NCI-H146 treated with DMSO at 0.1 percent for 48 hours (cell line): ENCODE measurements at regions not wholly inside any gene's neighbourhood (a gene's known extent, or its start where the extent isn't known, plus 50 kb on each side); places are given as distances from the start of the nearest gene placed in this dataset.

ENCODE experiments used
- DNase-seq: peaks from one replicate; lab custom pipeline; 2025; ENCODE audit not compliant: unreplicated experiment; lab: John Stamatoyannopoulos, UW

- DNase-seq: no peak
These were observed 151.0 kb upstream of the CITED2 start for GRCh38 chr6:139525415-139525814.

- DNase-seq: no peak
These were observed 149.5 kb upstream of the CITED2 start for GRCh38 chr6:139523986-139524385.

- no peak for DNase-seq
These were observed 148.2 kb upstream of the CITED2 start for GRCh38 chr6:139522511-139523220.

- no peak for DNase-seq
These were observed 146.9 kb upstream of the CITED2 start for GRCh38 chr6:139521338-139521737.

- DNase-seq: no peak
These were observed 145.9 kb upstream of the CITED2 start for GRCh38 chr6:139520321-139520768.

- no peak for DNase-seq
These were observed 145.2 kb upstream of the CITED2 start for GRCh38 chr6:139519571-139520031.

GRCh38 chr6:139519097-139519496, 144.6 kb upstream of the CITED2 start:
- no peak for DNase-seq

GRCh38 chr6:139518556-139519091, 144.2 kb upstream of the CITED2 start:
- DNase-seq: no peak

- DNase-seq: peak; percentile 30
These were observed 143.6 kb upstream of the CITED2 start for GRCh38 chr6:139517998-139518555.

- no peak for DNase-seq
These were observed 141.1 kb upstream of the CITED2 start for GRCh38 chr6:139515511-139515910.

- DNase-seq: no peak
These were observed 140.4 kb upstream of the CITED2 start for GRCh38 chr6:139514819-139515218.

- no peak for DNase-seq
These were observed 135.8 kb upstream of the CITED2 start for GRCh38 chr6:139510040-139510790.

GRCh38 chr6:139509167-139509566, 134.7 kb upstream of the CITED2 start:
- DNase-seq: no peak

- no peak for DNase-seq
These were observed 134.1 kb upstream of the CITED2 start for GRCh38 chr6:139508576-139508975.

GRCh38 chr6:139508023-139508422, 133.6 kb upstream of the CITED2 start:
- no peak for DNase-seq

GRCh38 chr6:139500977-139501376, 126.5 kb upstream of the CITED2 start:
- no peak for DNase-seq

GRCh38 chr6:139498715-139499114, 124.3 kb upstream of the CITED2 start:
- DNase-seq: no peak

- DNase-seq: no peak
These were observed 123.0 kb upstream of the CITED2 start for GRCh38 chr6:139497345-139497961.

- DNase-seq: no peak
These were observed 122.4 kb upstream of the CITED2 start for GRCh38 chr6:139496654-139497344.

GRCh38 chr6:139494376-139494990, 120.0 kb upstream of the CITED2 start:
- DNase-seq: no peak
